ENCODE measurements at regions not wholly inside any gene's neighbourhood (a gene's known extent, or its start where the extent isn't known, plus 50 kb on each side); places are given as distances from the start of the nearest gene placed in this dataset.
"Not testable (repeated sequence)": the region's sequence is repeated elsewhere in the genome, so short reads cannot be mapped to it uniquely, and the experiment has no call there.

DNA sequence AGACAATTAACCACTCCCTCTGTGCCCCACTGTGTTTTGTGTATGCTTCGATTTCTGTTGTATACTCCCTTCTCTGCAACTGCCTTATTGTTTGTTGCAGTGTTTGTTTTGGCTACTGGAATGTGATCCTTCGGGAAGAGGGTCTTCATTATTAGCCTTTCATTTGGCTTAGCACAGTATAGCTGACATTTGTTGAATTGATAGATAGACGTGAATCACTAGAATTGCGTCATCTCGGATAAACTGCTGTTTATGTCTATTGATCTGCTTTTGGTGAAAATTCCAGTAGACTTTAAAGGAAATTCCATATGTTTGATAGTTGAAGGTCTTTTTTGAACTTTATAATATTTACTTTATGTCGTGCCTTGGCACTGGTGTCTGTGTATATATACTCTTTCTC lies 189.9 kb upstream of the EYA4 start:
- no peak for DNase-seq (ENCODE audit: low read depth)

DNA sequence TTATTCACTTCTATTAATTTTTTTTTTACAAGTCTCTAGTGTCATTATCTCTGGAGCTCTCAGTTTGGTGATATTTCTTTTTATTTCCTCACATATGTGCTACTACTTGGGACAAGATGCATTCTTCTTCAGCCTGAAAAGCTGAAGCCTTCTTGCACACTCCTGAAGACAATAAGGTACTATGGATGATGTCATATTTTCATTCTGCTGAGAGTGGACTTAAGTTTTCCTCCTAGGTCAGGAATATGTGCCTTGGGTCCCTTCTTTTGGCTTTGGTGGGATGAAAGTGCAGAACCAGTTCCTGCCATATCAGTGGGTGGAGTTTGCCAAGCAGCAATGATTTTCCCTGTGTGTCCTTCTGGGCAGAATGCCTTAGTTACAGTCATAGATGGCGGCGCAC lies 188.7 kb upstream of the EYA4 start:
- DNase-seq (ENCODE audit: low read depth) = no peak

DNA sequence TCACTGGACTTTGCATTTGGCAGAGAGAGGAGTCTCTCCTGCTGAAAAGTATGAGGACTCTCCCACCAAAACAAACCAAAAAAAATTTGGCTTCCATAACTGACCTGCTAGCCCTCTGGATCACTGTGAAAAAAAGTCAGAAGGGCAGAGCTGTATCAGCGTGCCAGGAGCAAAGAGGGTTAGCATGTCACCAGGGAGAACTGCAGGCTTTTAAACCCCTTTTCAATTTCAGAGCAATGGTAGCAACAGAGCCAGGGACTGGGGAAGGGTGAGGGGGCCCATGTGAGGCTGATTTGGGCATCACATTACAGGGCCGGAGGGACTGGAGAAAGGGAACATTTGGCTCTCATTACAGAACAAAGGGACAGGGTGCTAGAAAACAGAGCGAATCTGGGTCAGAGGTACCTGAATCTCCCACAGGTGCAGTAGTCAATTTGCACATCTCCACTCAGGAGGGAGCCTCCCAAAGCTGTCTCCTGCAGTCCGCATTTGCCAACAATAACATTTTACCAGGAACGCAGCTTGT lies 185.7 kb upstream of the EYA4 start:
- no peak for DNase-seq (ENCODE audit: low read depth)

DNA sequence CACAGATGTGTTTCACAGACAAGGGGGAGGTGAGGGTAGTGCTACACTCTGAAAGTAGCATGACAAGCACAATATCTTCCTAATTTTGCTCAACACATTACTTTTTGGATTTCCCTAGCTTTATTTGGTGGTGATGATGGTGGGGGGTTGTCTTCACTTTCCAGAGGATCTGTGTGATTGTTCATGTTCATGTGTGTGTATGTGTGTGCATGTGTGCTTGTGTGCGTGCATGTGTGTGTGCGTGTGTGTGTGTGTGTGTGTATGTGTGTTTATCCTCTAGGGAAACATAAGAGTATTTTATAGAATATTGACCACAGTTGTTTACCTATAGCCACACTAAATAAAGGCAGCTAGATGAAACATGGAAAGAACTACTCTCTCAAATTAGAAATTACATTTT lies 183.8 kb upstream of the EYA4 start:
- DNase-seq (ENCODE audit: low read depth) = no peak

DNA sequence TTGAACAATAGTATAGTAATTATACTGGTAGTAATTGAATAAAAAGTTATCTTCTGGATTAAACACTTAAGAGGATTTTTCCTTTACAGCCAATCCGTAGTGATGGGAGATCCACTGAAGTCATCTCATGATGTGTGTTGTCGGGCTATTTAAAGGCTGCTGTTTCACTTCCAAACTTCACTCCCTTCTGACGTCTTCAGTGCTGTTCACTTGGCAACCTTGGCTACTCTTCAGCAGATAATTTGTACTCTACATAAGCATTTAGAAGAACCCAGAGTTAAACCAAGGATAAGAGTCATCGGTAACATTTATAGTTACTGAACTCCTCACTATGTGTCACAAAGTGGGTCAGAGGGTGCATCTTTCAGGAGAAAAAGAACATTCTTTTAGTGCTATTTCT lies 179.1 kb upstream of the EYA4 start:
- DNase-seq (ENCODE audit: low read depth) = no peak

DNA sequence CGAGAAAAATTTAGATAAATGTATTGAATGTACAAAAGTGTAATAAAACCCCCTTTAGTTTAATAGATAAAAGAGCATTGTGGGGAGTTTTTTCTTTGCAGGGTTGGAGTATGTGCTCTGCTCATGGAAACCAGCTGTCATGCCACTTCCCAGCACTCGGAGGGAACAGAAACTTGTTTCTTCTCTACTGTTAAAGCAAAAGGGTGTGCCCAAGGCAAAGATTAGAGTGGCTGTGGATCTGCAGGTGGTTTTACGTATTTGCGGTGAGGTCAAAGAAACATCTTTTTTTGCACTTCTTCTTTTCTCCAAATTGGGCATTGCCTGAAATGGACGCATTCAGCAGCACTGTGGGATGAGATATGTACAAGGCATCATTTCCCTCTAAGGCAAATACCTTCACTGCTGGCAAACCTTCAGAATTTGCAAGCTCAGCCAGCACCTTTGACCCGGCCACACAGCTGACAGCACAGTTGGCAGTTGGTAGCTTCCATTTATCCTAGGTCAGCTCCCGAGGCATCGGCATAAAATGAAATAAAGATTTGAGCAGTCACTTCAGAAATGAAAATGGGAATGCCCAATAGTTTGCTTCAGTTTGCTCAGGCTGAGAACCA lies 178.4 kb upstream of the EYA4 start:
- no peak for DNase-seq (ENCODE audit: low read depth)

DNA sequence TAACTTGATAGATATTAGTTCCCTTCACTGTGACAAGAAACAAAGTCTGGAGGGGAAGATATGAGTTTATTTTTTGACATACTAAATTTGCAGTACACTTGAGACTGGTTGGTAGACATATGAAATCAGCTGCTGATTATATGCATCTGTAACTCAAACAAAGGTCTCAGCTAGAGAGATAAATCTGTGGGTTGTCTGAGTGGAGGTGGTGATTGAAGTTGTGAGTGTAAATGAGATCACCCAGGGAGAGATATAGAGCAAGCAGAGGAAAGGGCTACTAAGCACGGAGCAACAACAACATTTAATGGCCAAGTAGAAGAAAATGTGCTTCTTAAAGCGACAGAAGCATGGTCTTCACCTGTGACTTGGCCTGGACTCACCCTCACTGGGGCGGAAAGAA lies 173.2 kb upstream of the EYA4 start:
- DNase-seq (ENCODE audit: low read depth) = no peak

DNA sequence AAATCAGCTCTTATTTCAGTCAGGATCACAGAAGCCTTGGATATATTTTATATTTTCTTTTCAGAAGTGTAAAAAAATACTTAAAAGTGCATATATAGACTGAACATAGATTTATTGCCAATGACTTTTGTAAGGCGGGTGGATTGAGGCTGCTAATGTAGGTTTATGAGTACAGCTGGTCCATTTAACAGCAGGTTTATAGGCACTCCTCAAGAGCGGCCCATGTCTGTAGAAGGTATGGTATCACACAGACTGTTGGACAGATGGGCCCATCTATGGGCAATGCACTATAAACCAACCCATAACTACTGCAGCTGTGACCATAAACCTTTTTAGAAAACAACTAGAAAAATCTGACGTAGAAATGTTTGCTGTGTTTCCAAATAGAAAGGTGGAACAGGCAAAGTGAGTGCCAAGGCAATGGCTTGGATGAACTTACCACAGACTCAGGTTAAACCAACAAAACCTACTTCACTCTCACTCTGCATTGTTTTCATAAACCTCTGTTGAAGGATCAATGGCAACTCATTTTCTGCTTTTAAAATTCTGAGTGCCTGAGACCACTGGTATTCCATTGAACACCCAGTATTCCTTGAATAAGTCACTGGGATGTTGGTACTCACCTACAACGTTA lies 170.6 kb upstream of the EYA4 start:
- no peak for DNase-seq (ENCODE audit: low read depth)

DNA sequence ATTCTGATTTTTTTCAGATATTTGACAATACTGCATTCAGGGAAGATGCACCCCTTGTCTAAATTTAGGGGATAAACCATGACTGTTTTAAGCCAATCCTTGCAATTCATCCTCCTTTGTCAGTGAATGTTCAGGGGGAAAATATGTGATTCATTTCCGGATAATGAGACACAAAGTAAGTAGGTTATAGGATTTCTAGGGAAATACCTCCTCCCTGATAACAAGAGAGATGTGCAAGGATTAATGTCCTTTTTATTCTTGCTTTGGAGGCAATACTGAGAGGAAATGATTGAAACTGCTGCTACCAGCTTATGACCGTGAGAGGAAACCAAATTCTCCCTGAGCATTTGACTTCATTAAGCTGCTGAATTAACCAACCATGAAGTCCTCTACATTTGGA lies 161.3 kb upstream of the EYA4 start:
- no peak for DNase-seq (ENCODE audit: low read depth)

DNA sequence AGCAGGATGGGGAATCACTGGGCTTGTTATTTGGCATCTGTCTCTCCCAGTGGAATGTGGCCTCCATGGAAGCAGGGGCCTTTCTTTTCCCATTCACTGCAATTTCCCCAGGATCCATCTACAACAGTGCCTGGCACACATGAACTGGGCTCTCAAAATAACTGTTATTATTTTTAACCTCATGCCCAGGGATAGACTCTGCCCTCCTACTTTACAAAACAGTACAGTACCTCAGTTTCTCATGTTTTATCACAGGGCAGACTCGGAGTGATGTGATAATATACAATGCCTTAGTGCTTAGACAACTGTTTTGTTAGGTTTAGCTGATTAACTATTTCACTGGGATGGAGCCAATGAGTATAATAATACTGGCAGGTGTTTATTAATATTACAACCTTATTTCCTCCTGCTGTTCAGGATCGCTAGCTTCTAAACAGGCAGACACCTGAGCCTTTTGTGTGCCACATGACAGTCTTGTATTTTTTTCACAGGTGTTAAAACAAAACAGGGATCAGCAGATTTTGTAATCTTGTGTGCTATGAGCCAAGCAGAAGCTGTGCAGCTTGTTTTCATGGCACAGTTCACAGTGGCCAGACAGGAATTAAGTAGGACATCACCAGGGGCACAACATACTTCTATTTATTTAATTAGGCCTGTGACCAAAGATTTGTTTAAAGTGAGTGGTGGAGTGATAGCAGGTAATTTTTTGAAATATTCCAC lies 157.7 kb upstream of the EYA4 start:
- DNase-seq (ENCODE audit: low read depth) = no peak

DNA sequence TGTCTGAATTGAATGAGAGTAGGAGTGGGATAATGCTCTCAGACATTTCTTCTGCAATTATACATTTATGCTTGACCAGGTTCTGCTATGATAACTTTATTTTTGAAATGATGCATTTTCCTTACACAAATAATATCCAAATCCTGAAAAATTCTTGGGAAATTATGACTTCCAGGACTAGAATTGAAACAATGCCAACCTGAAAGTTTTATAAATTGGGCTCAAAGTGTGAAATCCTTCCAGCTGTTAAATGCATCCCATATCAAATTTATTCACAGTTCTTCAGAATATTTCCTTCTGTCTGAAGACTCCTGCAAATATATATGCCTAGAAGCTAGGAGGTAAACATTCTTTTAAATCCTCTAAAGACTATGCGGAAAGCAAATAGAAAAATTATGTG lies 155.7 kb upstream of the EYA4 start:
- DNase-seq (ENCODE audit: low read depth) = no peak

DNA sequence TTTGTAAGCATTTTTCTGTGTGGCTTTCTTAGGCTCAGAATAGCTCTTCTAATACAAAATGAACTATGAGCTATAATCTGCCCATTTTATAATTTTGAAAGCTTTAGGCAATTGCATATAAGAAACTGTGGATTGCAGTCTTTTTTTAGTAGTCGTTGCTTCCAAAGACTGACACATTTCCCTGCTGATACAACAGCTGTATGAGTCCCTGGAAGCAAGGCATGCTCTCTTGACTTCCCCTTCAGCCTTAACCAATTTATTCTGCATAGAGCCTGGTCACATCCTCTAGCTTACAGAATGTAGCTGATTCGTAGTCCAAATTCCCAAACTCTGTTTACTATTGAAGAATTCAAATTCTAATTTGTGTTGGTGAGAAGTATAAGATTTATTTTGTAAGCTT lies 155.3 kb upstream of the EYA4 start:
- no peak for DNase-seq (ENCODE audit: low read depth)

DNA sequence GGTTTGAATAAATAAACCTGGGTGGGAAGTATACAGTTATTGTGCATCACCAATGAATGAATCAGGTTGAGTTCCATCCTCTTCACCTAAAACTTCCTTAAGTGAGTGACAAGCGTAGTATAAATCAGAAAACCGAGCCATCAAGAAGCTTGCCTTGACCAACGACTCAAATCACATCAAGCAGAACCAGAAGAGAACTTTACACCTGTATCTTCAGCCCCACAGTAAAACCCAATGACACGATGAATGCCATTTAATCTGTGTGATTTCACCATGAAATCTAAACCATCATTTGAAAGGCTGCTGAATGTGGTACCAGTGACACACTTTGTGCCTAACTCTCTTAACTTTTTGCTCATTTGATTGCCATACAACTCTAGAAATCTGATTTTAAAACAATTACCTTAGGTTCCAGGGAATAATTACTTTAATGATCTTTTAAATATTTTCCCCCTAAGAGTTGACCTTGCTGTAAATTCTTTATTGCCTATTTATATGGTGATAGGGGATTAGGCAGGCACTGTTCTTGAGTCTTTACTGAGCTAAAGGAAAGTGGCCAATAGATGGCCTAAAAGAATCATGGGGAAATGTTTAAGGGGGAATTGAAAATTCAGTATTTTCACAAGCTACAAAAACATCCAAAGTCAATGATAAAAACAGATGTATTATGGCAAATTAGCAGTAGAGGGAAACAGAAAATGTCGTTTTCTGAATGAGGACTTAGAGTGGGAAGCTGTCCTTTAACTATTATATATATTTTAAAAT lies 152.0 kb upstream of the EYA4 start:
- no peak for DNase-seq (ENCODE audit: low read depth)

DNA sequence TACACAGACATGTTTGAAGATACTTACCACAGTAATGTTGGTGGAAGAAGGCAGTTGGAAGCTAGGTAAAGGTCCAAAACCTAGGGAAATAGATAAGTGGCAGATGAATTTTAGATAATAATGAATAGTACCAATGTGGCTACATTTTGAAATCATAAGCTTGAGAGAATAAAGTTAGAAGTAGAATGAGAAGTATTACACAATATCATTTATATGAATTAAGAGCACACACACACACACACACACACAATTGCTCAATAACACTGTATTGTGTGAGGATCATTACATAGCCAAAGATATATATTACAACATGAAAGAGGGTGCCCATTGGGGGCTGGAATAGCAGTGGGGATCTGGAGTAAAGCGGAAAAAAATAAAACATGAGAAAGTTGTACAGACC lies 149.0 kb upstream of the EYA4 start:
- no peak for DNase-seq (ENCODE audit: low read depth)

DNA sequence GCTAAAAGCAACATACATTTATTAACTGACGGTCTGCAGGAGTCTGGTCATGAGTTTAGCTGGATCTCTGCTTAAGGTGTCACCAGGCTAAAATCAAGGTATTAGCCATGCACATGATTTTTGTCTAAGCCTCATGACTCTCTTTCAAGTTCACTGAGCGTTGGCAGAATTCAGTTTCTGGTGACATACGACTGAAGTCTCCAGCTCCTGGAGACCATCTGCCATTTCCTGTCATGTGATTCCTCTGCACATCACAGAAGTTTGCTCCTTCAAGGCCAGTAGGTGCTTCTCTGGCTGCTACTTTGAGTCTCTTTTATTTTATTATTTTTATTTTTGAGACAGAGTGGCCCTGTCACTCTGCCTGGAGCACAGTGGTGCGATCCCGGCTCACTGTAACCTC lies 148.4 kb upstream of the EYA4 start:
- no peak for DNase-seq (ENCODE audit: low read depth)

DNA sequence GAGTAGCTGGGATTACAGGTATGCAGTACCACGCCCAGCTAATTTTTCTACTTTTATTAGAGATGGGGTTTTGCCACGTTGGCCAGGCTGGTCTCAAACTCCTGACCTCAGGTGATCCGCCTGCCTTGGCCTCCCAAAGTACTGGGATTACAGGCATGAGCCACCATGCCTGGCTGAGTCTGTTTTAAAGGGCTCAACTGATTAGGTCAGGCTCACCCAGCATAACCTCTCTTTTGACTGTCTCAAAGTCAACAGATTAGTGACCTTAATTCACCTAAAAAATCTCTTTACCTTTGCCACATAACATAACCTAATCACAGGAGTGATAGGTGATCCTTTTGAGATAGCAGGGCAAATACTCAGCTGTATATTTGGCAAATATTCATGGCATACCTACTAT lies 147.9 kb upstream of the EYA4 start:
- not testable (repeated sequence) for DNase-seq (ENCODE audit: low read depth)

DNA sequence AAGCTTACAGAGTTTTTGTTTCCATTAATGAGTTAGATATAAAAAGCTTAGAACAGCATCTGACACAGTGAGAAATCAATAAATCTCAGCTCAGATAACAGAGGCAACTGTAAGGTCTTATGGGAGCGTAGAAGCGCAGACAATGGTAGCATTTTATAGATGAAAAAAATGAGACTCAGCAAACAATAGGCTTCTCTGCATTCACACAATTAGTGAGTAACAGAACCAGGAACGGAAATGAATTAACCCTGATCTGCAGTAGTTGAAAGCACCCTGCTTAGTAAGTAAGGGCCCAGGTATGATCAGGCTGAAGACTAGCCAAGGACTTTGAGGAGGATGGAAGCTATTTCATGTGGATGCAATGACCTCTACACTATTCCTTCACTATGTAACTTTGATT lies 147.2 kb upstream of the EYA4 start:
- DNase-seq (ENCODE audit: low read depth) = no peak

DNA sequence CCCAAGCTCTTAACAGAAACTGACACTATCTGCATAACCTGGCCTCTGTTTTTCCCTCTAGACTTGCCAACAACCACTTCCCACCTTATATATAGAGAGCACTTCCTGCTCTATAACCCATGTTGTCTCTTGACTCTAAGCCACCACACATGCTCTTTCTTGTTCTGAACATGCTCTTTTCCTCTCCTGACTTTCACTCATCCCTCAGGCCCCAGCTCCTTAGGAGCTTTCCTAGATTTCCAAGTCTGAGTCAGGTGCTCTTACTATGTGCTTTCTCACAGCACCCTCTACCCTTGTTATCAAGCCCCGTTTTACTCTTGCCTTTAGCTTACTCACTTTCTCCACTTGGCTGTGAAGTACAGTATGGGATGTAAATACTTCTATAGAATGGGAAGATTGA lies 143.9 kb upstream of the EYA4 start:
- DNase-seq (ENCODE audit: low read depth) = no peak

DNA sequence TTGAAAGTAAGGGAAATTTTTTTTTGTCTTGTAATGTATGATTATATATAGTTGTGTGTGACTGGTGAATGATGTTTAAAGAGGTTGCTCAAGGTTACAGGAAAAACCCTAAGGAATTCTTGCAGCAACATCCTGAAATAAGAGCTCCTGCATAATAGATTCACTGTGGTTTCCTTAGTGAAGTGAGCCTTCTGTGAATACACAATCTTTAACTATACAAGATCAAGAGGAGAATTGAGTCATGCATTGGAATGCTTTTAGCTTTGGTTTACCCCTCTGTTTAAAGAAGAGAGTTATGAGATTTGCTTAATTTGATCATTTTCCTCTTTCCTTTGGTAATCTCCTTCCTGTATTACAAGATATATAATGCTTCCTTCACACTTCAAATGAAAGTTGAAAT lies 141.6 kb upstream of the EYA4 start:
- DNase-seq (ENCODE audit: low read depth) = no peak

DNA sequence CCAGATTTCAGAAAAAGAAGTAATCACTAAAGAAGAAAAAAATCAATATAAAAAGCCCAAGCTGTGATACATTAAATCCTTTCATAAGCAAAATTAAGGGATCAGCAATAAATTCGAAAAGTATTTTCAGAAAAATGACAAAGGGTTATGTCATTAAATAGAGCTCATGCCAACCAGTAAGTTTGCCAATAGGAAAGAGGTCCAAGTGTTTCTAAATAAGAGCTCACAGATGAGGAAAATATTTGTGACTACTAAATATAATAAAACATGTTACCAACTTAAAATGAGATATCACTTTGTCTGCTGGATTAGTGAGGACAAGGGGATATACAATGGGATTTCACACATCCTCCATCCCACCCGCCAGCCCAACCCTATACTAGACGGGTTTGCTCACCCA lies 140.3 kb upstream of the EYA4 start:
- DNase-seq (ENCODE audit: low read depth) = no peak

DNA sequence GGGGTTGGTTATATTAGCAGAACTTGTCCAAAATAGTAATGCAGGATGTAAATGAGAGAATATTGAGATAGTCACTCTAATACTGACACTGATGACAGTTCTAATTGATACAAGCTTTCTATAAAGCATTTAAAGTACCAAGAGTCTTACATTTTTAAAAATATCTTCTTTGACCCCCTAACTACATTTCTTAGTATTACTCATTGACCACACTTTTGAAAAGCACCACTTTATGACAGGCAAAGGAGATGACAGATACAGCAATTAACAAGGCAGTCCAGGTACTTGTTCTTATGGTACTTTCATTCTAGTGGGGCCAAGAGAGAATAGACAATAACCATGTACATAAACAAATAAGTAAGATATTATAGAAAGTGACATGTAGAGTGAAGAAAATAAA lies 139.4 kb upstream of the EYA4 start:
- DNase-seq (ENCODE audit: low read depth) = no peak

DNA sequence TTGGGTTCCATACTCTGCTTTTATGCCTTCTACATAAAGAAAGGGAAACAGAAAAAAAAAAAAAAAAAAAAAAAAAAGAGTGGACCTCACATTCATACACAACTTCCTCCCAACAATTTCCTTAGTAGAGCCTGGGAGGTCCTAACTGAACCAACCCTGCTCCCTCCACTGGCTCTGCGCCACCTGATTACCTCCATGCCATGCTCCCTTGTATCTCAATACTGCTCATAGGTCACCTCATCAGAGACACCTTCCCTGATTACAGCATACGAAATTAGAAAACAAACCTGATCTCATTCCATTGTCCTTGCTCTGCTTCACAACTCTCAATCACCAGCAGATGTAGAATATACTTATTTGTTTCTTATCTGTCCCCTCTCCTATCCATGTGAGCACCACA lies 134.2 kb upstream of the EYA4 start:
- DNase-seq (ENCODE audit: low read depth) = no peak

DNA sequence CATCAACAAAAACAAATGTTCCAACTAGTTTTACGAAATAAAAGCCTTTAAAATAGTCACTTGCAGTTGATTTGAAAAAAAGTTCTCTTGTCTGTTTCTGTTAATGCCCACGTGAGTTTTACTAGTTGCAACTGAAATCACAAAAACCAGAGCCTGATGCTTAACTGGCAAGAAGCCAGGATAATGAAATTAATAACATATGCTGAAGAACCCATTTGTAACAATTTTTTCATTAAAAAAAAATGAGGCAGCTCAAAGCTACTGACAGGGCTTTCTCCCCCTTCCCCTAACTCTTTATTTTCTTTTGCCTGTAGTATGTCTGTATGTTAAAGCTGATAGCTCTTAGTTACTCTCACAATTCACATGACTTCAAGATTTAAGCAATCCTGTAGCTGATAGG lies 132.7 kb upstream of the EYA4 start:
- DNase-seq (ENCODE audit: low read depth) = no peak
